LNCAP (cell line): ENCODE measurements at regions not wholly inside any gene's neighbourhood (a gene's known extent, or its start where the extent isn't known, plus 50 kb on each side); places are given as distances from the start of the nearest gene placed in this dataset.

Source experiments
- CTCF ChIP-seq: fragments of 450-650 bp; IDR thresholded peaks from 2 replicates; pipeline ENCODE4 v1.5.1; 2017; ENCODE audit warnings: mild to moderate bottlenecking

GRCh38 chr13:61358599-61358998 lies 57.0 kb downstream of the PCDH20 start:
- TF ChIP-seq CTCF = no peak

GRCh38 chr13:61350341-61350740 lies 65.3 kb downstream of the PCDH20 start:
- no peak for TF ChIP-seq CTCF

- no peak for TF ChIP-seq CTCF
Measured at GRCh38 chr13:61339054-61339621, 76.5 kb downstream of the PCDH20 start.

GRCh38 chr13:61316647-61317046 lies 99.0 kb downstream of the PCDH20 start:
- TF ChIP-seq CTCF = no peak

DNA sequence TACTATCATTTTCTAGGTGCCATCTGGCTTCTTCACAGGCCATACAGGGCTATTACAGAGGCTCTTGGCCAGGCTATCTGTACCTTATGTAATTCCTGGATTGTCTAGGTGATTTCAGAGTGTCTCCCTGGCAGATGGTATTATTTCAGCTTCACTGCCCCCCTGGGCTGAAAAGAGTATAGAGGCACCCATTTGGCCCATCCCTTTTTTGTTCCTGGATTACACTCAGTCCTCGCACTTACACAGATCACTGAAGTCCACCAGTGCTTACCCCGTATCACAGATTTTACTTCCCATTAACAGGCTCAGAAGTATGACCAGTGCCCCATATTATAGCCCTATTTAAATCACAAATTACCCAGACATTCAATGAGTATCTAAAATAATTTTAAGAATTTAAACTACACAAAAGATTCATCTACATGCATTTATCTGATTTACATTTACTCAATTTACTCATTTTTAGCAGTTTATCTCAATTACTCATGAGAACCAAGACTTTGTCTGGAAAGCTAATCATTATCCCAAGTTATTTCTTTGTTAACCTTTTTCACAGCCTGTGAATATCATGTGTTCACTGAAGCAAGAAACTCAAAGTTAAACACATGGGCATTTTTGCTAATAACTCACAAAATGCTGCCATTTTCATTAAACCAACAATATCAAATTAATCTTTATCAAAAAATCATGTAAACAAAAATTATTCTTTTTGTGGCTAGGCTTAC lies 121.0 kb downstream of the PCDH20 start:
- TF ChIP-seq CTCF = no peak

GRCh38 chr13:61286148-61286745 lies 129.4 kb downstream of the PCDH20 start:
- peak; percentile 60 for TF ChIP-seq CTCF

DNA sequence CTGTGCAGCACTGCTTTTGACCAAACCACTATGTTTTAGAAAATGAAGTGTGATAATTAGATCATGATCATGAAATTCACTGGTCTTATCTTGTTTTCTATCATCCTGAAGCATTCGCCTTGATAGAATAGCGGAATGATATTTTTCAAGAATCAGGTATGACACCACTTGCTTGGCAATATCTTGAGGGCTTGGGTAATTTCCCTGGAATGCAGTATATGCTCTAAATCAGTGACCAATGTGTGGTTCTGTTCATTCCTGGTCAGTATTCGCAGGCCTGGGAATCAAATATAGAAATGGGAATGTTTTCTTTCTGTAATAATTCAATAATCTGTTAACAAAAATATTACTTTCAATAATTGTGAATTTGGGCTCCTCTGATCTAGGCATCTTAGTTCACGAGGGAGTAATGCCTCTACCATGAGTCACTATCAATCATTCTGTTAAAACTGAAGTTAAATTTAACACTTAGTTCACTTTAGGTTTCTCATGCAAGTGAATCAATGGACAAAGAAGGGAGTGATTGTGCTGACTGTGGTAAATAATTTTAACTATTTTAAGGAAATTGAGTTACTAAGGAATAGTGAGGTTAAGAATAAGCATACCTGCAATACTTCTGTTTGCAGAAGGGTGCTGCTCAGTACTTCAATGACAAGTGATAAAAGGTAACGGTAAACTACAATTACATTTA lies 137.9 kb downstream of the PCDH20 start:
- TF ChIP-seq CTCF = no peak
